Activated naive CD4-positive, alpha-beta T cell treated with anti-CD3 and anti-CD28 coated beads for 36 hours (primary cell): ENCODE measurements at regions not wholly inside any gene's neighbourhood (a gene's known extent, or its start where the extent isn't known, plus 50 kb on each side); places are given as distances from the start of the nearest gene placed in this dataset.

Experiments used
- CTCF ChIA-PET: fragments of 350-600 bp; sonication (Branson Sonifier 250); formaldehyde crosslinking; loops from one replicate; lab custom pipeline; 2021; ENCODE audit warnings: antibody characterized with exemption; lab: Charles Lee
- DNase-seq: peaks from one replicate; pipeline ENCODE4 v3.0.0-alpha.2; 2020
- H3K27ac Mint-ChIP-seq: one replicate; pipeline ENCODE4 v1.8.0; 2021; ENCODE audit warnings: mild to moderate bottlenecking, mixed read lengths
- H3K27me3 Mint-ChIP-seq: one replicate; pipeline ENCODE4 v1.8.0; 2021; ENCODE audit warnings: low read depth, mixed read lengths
- H3K36me3 Mint-ChIP-seq: one replicate; pipeline ENCODE4 v1.8.0; 2021; ENCODE audit warnings: low read depth, mixed read lengths
- H3K4me1 Mint-ChIP-seq: one replicate; pipeline ENCODE4 v1.8.0; 2021; ENCODE audit warnings: low read depth, mixed read lengths
- H3K4me3 Mint-ChIP-seq: one replicate; pipeline ENCODE4 v1.8.0; 2021; ENCODE audit warnings: mild to moderate bottlenecking, moderate library complexity, mixed read lengths
- H3K9me3 Mint-ChIP-seq: one replicate; pipeline ENCODE4 v1.8.0; 2021; ENCODE audit warnings: mixed read lengths
- intact Hi-C: fragments of 100-400 bp; cut with micrococcal nuclease; formaldehyde crosslinking; loops from one replicate; pipeline ENCODE4 v1.15.1; 2023

DNA sequence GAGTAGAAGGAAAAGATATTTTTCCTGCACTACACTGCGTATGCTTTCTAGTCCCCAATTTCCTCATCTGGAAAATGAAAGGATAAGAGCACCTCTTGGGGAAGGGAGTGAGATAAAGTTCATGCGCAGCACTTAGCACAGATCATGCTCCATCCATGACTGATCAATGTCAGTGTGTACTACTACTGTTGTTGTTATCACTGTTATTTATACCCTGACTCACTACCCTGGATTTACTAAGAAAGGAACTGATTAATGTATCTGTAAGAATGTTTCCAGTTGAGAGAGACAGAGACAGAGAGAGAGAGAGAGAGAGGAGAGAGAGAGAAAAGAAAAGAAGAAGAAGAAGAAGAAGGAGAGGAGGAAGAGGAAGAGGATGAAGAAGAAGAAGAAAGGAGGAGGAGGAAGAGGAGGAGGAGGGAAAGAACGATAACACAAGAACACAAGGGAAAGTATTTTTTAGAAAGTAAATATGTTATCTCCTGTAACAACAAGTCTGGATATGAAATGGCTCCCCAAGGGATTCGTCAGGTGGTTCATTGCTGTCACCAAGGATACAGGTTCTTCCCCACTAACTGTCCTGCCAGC is 212.2 kb upstream of the PROK2 start:
- Mint-ChIP-seq H3K27ac (no peak overlapping the region), H3K36me3 (no peaks in the 10 kb centered on the region), H3K4me1 (peaks cover 7% of the 10 kb centered on the region), H3K4me3 (no peak overlapping the region), H3K9me3 (no peaks in the 10 kb centered on the region), H3K27me3 (peaks cover 7% of the 10 kb centered on the region)
- intact Hi-C loops = no loop called here
- CTCF ChIA-PET = no interaction called here
- DNase-seq = no peak

DNA sequence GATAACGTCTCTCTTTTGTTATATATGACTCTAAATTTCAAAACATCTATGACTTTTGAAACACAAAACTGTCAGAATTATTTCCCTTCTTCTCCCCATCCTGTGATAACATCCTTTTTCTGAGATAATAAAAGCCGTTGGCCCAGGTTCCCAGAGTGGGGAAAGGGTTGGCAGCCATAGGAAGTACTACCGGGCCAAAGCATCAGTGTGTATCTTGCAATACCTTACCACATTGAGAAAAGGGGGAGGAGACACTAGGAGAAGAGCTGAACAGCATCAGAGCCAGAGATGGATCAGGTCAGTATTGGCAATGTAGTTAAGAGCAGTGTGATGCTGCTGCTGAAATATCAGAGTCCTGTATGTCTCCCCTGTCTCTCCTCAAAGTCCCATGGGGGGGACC is 210.0 kb upstream of the PROK2 start:
- Mint-ChIP-seq H3K4me3 (no peak overlapping the region), H3K36me3 (peaks cover 1% of the 10 kb centered on the region), H3K27ac (no peak overlapping the region), H3K9me3 (peaks cover 5% of the 10 kb centered on the region), H3K27me3 (peaks cover 7% of the 10 kb centered on the region), H3K4me1 (peaks cover 7% of the 10 kb centered on the region)
- DNase-seq = no peak
- CTCF ChIA-PET = interaction anchor here (0.7 kb wide), 1 partner anchor 103 kb away, joined by 3 read pairs; no protein-coding TSS in a partner anchor
- intact Hi-C loops = no loop called here

DNA sequence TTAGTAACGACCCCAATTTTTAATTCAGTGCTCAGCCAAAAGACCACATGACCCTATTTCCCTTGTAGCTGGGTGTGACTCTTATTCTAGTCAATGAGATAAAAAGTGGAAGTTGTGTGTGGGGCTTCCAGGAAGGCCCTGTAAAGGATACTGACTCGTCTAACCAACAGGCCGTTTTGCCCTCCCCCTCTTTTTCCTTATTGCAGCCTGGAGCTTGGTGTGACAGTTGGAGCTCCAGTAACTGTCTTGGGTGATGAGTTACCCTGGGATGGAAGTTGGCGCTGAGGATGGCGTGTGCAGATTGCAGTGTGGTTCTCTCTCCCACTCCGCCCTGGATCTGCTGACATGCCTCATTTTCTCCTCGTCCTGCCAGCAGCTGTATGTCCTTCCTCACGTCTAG is 209.3 kb upstream of the PROK2 start:
- Mint-ChIP-seq H3K27me3 (peaks cover 7% of the 10 kb centered on the region), H3K27ac (no peak overlapping the region), H3K4me3 (no peak overlapping the region), H3K4me1 (peaks cover 6% of the 10 kb centered on the region), H3K36me3 (peaks cover 1% of the 10 kb centered on the region), H3K9me3 (peaks cover 5% of the 10 kb centered on the region)
- DNase-seq = peak; percentile 41
- intact Hi-C loops = no loop called here
- CTCF ChIA-PET = no interaction called here

DNA sequence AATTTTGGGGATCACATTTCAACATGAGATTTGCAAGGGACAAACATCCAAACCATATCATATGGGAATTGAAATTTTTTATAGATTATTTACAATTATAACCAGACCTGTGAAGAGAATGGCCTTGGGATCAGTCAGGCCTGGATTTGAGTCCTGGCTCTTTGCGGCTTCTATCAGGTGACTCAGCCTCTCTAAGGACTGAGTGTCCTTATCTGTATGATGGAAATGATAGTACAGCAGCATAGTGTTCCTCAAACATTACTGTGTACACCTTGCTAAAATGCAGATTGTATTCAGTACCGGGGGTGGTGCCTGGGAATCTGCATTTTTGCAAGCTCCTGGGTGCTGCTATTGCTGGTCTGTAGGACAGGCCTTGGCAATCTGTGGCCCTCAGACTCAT is 206.7 kb upstream of the PROK2 start:
- intact Hi-C loops = no loop called here
- H3K27ac Mint-ChIP-seq = no peak overlapping the region
- CTCF ChIA-PET = no interaction called here
- no peak overlapping the region for H3K4me3 Mint-ChIP-seq
- peaks cover 3% of the 10 kb centered on the region for H3K27me3 Mint-ChIP-seq
- DNase-seq = no peak
- peaks cover 5% of the 10 kb centered on the region for H3K9me3 Mint-ChIP-seq
- peaks cover 1% of the 10 kb centered on the region for H3K36me3 Mint-ChIP-seq
- peaks cover 3% of the 10 kb centered on the region for H3K4me1 Mint-ChIP-seq

GRCh38 chr3:71991046-71991445 is 206.1 kb upstream of the PROK2 start:
- Mint-ChIP-seq H3K27me3 (peaks cover 3% of the 10 kb centered on the region), H3K9me3 (peaks cover 5% of the 10 kb centered on the region), H3K27ac (no peak overlapping the region), H3K4me1 (peaks cover 5% of the 10 kb centered on the region), H3K4me3 (no peak overlapping the region), H3K36me3 (peaks cover 1% of the 10 kb centered on the region)
- DNase-seq = no peak
- CTCF ChIA-PET = no interaction called here
- intact Hi-C loops = no loop called here

GRCh38 chr3:71990545-71990944 is 205.6 kb upstream of the PROK2 start:
- peaks cover 3% of the 10 kb centered on the region for H3K27me3 Mint-ChIP-seq
- no peak overlapping the region for H3K27ac Mint-ChIP-seq
- no peak overlapping the region for H3K4me3 Mint-ChIP-seq
- intact Hi-C loops = no loop called here
- H3K4me1 Mint-ChIP-seq = peaks cover 10% of the 10 kb centered on the region
- H3K36me3 Mint-ChIP-seq = peaks cover 1% of the 10 kb centered on the region
- CTCF ChIA-PET = interaction anchor here (1.2 kb wide), 1 partner anchor 8 kb away, joined by 3 read pairs; no protein-coding TSS in a partner anchor
- no peak for DNase-seq
- H3K9me3 Mint-ChIP-seq = peaks cover 5% of the 10 kb centered on the region

- CTCF ChIA-PET = interaction anchor here (0.7 kb wide), 1 partner anchor 484 kb away, joined by 3 read pairs; no protein-coding TSS in a partner anchor
- Mint-ChIP-seq H3K4me1 (peaks cover 23% of the 10 kb centered on the region), H3K27me3 (peaks cover 3% of the 10 kb centered on the region), H3K27ac (no peak overlapping the region), H3K4me3 (no peak overlapping the region), H3K36me3 (peaks cover 1% of the 10 kb centered on the region), H3K9me3 (peaks cover 5% of the 10 kb centered on the region)
- no peak for DNase-seq
- intact Hi-C loops = no loop called here
These were observed 204.2 kb upstream of the PROK2 start for GRCh38 chr3:71989165-71989564.

DNA sequence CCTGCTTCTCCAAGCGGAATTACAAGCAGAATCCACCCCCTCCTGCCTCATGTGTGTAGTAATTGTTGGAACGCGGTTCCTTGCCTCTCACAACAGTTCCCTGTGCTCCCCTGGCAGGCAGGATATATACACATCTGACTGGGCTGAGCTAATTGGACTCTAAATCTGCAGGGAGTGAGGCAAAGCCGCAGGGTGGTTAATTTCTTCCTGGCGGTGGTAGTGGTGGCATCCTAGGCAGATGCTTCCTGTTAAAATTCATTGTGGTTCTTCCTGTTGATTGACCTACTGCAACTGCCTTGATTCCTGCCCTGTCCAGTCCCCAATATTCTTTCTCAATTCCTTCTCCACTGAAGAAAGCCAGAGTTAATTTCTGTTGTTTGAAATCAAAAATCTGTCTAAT is 202.9 kb upstream of the PROK2 start:
- Mint-ChIP-seq H3K4me3 (no peak overlapping the region), H3K9me3 (peaks cover 5% of the 10 kb centered on the region), H3K4me1 (peaks cover 35% of the 10 kb centered on the region), H3K27ac (no peak overlapping the region), H3K36me3 (peaks cover 1% of the 10 kb centered on the region), H3K27me3 (peaks cover 3% of the 10 kb centered on the region)
- intact Hi-C loops = no loop called here
- no peak for DNase-seq
- CTCF ChIA-PET = interaction anchor here (1.0 kb wide), 1 partner anchor 113 kb away, joined by 3 read pairs; no protein-coding TSS in a partner anchor

GRCh38 chr3:71987089-71987735 is 202.3 kb upstream of the PROK2 start:
- DNase-seq = no peak
- Mint-ChIP-seq H3K9me3 (peaks cover 5% of the 10 kb centered on the region), H3K36me3 (peaks cover 1% of the 10 kb centered on the region), H3K27ac (no peak overlapping the region), H3K27me3 (peaks cover 3% of the 10 kb centered on the region), H3K4me1 (peaks cover 39% of the 10 kb centered on the region), H3K4me3 (no peak overlapping the region)
- CTCF ChIA-PET = interaction anchor here (0.6 to 1.0 kb wide), 2 partner anchors 102 to 113 kb away, joined by 3 read pairs; no protein-coding TSS in a partner anchor
- intact Hi-C loops = no loop called here

GRCh38 chr3:71986606-71987005 is 201.7 kb upstream of the PROK2 start:
- Mint-ChIP-seq H3K4me3 (no peak overlapping the region), H3K27me3 (peaks cover 3% of the 10 kb centered on the region), H3K36me3 (peaks cover 1% of the 10 kb centered on the region), H3K4me1 (peaks cover 43% of the 10 kb centered on the region), H3K27ac (no peak overlapping the region), H3K9me3 (peaks cover 5% of the 10 kb centered on the region)
- no peak for DNase-seq
- CTCF ChIA-PET = no interaction called here
- intact Hi-C loops = no loop called here

GRCh38 chr3:71984843-71985613 is 200.1 kb upstream of the PROK2 start:
- Mint-ChIP-seq H3K9me3 (no peaks in the 10 kb centered on the region), H3K27ac (peak overlapping the region; percentile 84), H3K36me3 (no peaks in the 10 kb centered on the region), H3K27me3 (peaks cover 6% of the 10 kb centered on the region), H3K4me1 (peaks cover 43% of the 10 kb centered on the region), H3K4me3 (peak overlapping the region; percentile 48)
- intact Hi-C loops = loop anchor here (1.0 to 2.0 kb wide), 5 partner anchors 9 to 864 kb away; partner anchors contain the start of gene SHQ1
- DNase-seq = peak; percentile 76
- CTCF ChIA-PET = interaction anchor here (0.6 to 2.1 kb wide), 6 partner anchors 25 to 547 kb away, joined by 3 to 13 read pairs (median 3); no protein-coding TSS in a partner anchor

DNA sequence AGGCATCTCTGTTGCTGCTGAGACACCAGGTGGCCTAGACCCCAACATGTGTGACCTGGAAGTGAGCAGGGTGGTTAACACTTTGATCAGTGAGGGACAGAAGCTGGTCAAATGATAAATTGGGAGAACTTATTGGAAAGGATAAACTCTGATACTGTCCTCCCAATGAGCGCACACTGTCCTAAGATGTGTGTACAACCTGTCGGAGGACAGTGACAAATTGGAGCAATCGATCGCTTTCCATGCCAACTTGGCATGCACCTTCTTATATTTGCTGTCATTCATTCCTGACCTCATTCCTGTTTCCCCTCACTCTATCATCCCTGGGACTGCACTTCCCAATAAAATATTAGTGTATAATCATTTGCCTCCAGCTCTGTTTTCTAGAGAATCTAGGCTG is 198.7 kb upstream of the PROK2 start:
- Mint-ChIP-seq H3K4me3 (no peak overlapping the region), H3K4me1 (peaks cover 52% of the 10 kb centered on the region), H3K27ac (peak overlapping the region; percentile 48), H3K9me3 (no peaks in the 10 kb centered on the region), H3K27me3 (peaks cover 8% of the 10 kb centered on the region), H3K36me3 (no peaks in the 10 kb centered on the region)
- CTCF ChIA-PET = interaction anchor here (1.2 to 2.1 kb wide), 3 partner anchors 27 to 110 kb away, joined by 3 to 13 read pairs (median 4); no protein-coding TSS in a partner anchor
- no peak for DNase-seq
- intact Hi-C loops = loop anchor here (2.0 kb wide), 1 partner anchor 865 kb away; the partner anchor contains the start of gene SHQ1
